Large intestine (tissue), 3 donors: ENCODE measurements at regions not wholly inside any gene's neighbourhood (a gene's known extent, or its start where the extent isn't known, plus 50 kb on each side); places are given as distances from the start of the nearest gene placed in this dataset.

Source experiments
- DNase-seq, 2 donors: peaks; one replicate each; pipeline versions ENCODE4 v3.0.0 to v3.0.0-alpha.2; 2013
- H3K27ac ChIP-seq: one replicate; pipeline ENCODE4 v1.5.1; 2013; ENCODE audit warnings: low read length
- H3K27me3 ChIP-seq: 2 replicates; pipeline ENCODE4 v1.6.1; 2013; ENCODE audit warnings: low read length; ENCODE audit not compliant: control insufficient read depth, insufficient read depth
- H3K36me3 ChIP-seq: 2 replicates; pipeline ENCODE4 v1.6.1; 2013; ENCODE audit warnings: low read length; ENCODE audit not compliant: control insufficient read depth, insufficient read depth
- H3K4me1 ChIP-seq: one replicate; pipeline ENCODE4 v1.6.1; 2013; ENCODE audit warnings: low read length; ENCODE audit not compliant: control insufficient read depth, insufficient read depth
- H3K4me3 ChIP-seq: one replicate; pipeline ENCODE4 v1.5.1; 2013; ENCODE audit warnings: low read length
- H3K9me3 ChIP-seq: one replicate; pipeline ENCODE4 v1.6.1; 2013; ENCODE audit warnings: mild to moderate bottlenecking, low read depth, low read length, moderate library complexity; ENCODE audit not compliant: control insufficient read depth
- WGBS: methylation state at CpG from one replicate; pipeline ENCODE4 v1.1.5; 2013; ENCODE audit warnings: low lambda C conversion rate; ENCODE audit not compliant: insufficient coverage; 5-methylcytosine and 5-hydroxymethylcytosine counted together

GRCh38 chr7:47221826-47222225 is 360.1 kb downstream of the TNS3 start:
- H3K4me1 ChIP-seq: no peaks in the 10 kb centered on the region
- H3K9me3 ChIP-seq: no peaks in the 10 kb centered on the region
- WGBS: 96% methylated on average over 3 of the region's 3 CpGs
- H3K36me3 ChIP-seq: no peaks in the 10 kb centered on the region
- H3K4me3 ChIP-seq: no peak overlapping the region
- DNase-seq: no peak
- no peak overlapping the region for H3K27ac ChIP-seq
- H3K27me3 ChIP-seq: no peaks in the 10 kb centered on the region

GRCh38 chr7:47218378-47219176 is 363.3 kb downstream of the TNS3 start:
- Histone ChIP-seq H3K36me3 (no peaks in the 10 kb centered on the region), H3K9me3 (no peaks in the 10 kb centered on the region), H3K27me3 (no peaks in the 10 kb centered on the region), H3K4me1 (no peaks in the 10 kb centered on the region), H3K4me3 (no peak overlapping the region), H3K27ac (no peak overlapping the region)
- 75% methylated on average over 2 of the region's 9 CpGs for whole genome bisulfite sequencing
- no peak for DNase-seq

- Histone ChIP-seq H3K9me3 (no peaks in the 10 kb centered on the region), H3K27me3 (no peaks in the 10 kb centered on the region), H3K36me3 (no peaks in the 10 kb centered on the region), H3K27ac (no peak overlapping the region), H3K4me3 (no peak overlapping the region), H3K4me1 (no peaks in the 10 kb centered on the region)
- no peak for DNase-seq
- WGBS: 52% methylated on average over 2 of the region's 7 CpGs
Observed at GRCh38 chr7:47217570-47218360, 364.1 kb downstream of the TNS3 start.

- H3K36me3 ChIP-seq: no peaks in the 10 kb centered on the region
- H3K4me3 ChIP-seq: no peak overlapping the region
- no peaks in the 10 kb centered on the region for H3K9me3 ChIP-seq
- no peak overlapping the region for H3K27ac ChIP-seq
- no CpG with 5 or more reads among the region's 3 CpGs for WGBS
- H3K4me1 ChIP-seq: no peaks in the 10 kb centered on the region
- DNase-seq: no peak
- H3K27me3 ChIP-seq: no peaks in the 10 kb centered on the region
Observed at GRCh38 chr7:47217086-47217485, 364.8 kb downstream of the TNS3 start.

GRCh38 chr7:47216439-47216838 is 365.5 kb downstream of the TNS3 start:
- Histone ChIP-seq H3K4me3 (no peak overlapping the region), H3K27me3 (no peaks in the 10 kb centered on the region), H3K27ac (no peak overlapping the region), H3K36me3 (no peaks in the 10 kb centered on the region), H3K9me3 (no peaks in the 10 kb centered on the region), H3K4me1 (peaks cover 4% of the 10 kb centered on the region)
- 89% methylated on average over 2 of the region's 3 CpGs for WGBS
- no peak for DNase-seq

- H3K4me1 ChIP-seq: peaks cover 10% of the 10 kb centered on the region
- H3K27ac ChIP-seq: no peak overlapping the region
- no peaks in the 10 kb centered on the region for H3K36me3 ChIP-seq
- 44% methylated on average over 2 of the region's 7 CpGs for WGBS
- no peaks in the 10 kb centered on the region for H3K27me3 ChIP-seq
- no peaks in the 10 kb centered on the region for H3K9me3 ChIP-seq
- DNase-seq: no peak
- no peak overlapping the region for H3K4me3 ChIP-seq
Observed at GRCh38 chr7:47215640-47216039, 366.3 kb downstream of the TNS3 start.

- H3K27me3 ChIP-seq: no peaks in the 10 kb centered on the region
- H3K4me3 ChIP-seq: no peak overlapping the region
- H3K9me3 ChIP-seq: no peaks in the 10 kb centered on the region
- WGBS: no CpG with 5 or more reads among the region's 4 CpGs
- H3K36me3 ChIP-seq: no peaks in the 10 kb centered on the region
- no peak for DNase-seq
- peaks cover 15% of the 10 kb centered on the region for H3K4me1 ChIP-seq
- no peak overlapping the region for H3K27ac ChIP-seq
Observed at GRCh38 chr7:47215049-47215448, 366.9 kb downstream of the TNS3 start.

GRCh38 chr7:47213276-47213675 is 368.6 kb downstream of the TNS3 start:
- Histone ChIP-seq H3K9me3 (no peaks in the 10 kb centered on the region), H3K36me3 (no peaks in the 10 kb centered on the region), H3K4me3 (no peak overlapping the region), H3K4me1 (peaks cover 23% of the 10 kb centered on the region), H3K27me3 (no peaks in the 10 kb centered on the region), H3K27ac (no peak overlapping the region)
- DNase-seq: no peak
- no CpG with 5 or more reads among the region's 5 CpGs for WGBS

GRCh38 chr7:47211519-47211973 is 370.4 kb downstream of the TNS3 start:
- DNase-seq: peak; percentile 43 to 76
- Histone ChIP-seq H3K27ac (no peak overlapping the region), H3K36me3 (no peaks in the 10 kb centered on the region), H3K9me3 (no peaks in the 10 kb centered on the region), H3K4me3 (no peak overlapping the region), H3K4me1 (peaks cover 23% of the 10 kb centered on the region), H3K27me3 (no peaks in the 10 kb centered on the region)
- WGBS: 85% methylated on average over 1 of the region's 5 CpGs

- H3K27me3 ChIP-seq: no peaks in the 10 kb centered on the region
- no peaks in the 10 kb centered on the region for H3K36me3 ChIP-seq
- WGBS: 0% methylated on average over 1 of the region's 4 CpGs
- no peak overlapping the region for H3K4me3 ChIP-seq
- peak overlapping the region; percentile 63 for H3K27ac ChIP-seq
- H3K9me3 ChIP-seq: no peaks in the 10 kb centered on the region
- peaks cover 23% of the 10 kb centered on the region for H3K4me1 ChIP-seq
- peak; percentile 67 to 87 for DNase-seq
Observed at GRCh38 chr7:47210281-47210854, 371.5 kb downstream of the TNS3 start.
